DMS79 (cell line): ENCODE measurements at regions not wholly inside any gene's neighbourhood (a gene's known extent, or its start where the extent isn't known, plus 50 kb on each side); places are given as distances from the start of the nearest gene placed in this dataset.

Experiments
- DNase-seq: peaks from one replicate; lab custom pipeline; 2025; lab: John Stamatoyannopoulos, UW

- DNase-seq: no peak
Observed at GRCh38 chr4:11487139-11487538, 58.4 kb upstream of the HS3ST1 start.

GRCh38 chr4:11485926-11486325, 57.2 kb upstream of the HS3ST1 start:
- DNase-seq: no peak

- DNase-seq: no peak
Observed at GRCh38 chr4:11484531-11484930, 55.8 kb upstream of the HS3ST1 start.

GRCh38 chr4:11483046-11483445, 54.4 kb upstream of the HS3ST1 start:
- DNase-seq: no peak

- DNase-seq: no peak
Observed at GRCh38 chr4:11480683-11481082, 52.0 kb upstream of the HS3ST1 start.
